Neural progenitor cell (in vitro differentiated cells): ENCODE measurements at regions not wholly inside any gene's neighbourhood (a gene's known extent, or its start where the extent isn't known, plus 50 kb on each side); places are given as distances from the start of the nearest gene placed in this dataset.

ENCODE experiments used
- EZH2 ChIP-seq: fragments of 200-600 bp; sonication (generic); IDR thresholded peaks from 2 replicates; pipeline ENCODE4 v1.6.1; 2017; ENCODE audit warnings: antibody characterized with exemption, mild to moderate bottlenecking, moderate library complexity
- TF ChIP-seq, protein P1 (sequence below): fragments of 200-600 bp; sonication (generic); IDR thresholded peaks from 2 replicates; pipeline ENCODE4 v1.5.1; 2017; ENCODE audit warnings: antibody characterized with exemption, mild to moderate bottlenecking

DNA sequence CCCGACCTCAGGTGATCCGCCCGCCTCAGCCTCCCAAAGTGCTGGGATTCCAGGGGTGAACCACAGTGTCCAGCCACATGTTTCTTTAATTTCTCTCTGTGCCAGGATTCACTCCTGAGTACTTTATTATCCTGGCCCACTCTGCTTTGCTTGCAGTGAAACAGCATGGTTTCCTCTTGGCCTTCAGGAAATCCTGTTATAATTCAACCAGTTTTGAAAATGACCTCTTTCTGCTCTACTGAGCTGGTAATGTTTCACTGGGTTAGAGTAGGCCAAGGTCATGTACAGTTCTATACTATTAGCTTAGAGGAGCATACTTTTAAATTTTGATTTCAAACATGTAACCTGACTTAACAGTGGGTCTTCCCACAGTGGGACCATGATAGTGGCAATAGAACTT, 90.6 kb upstream of the PELI1 start:
- TF ChIP-seq, protein P1, sequence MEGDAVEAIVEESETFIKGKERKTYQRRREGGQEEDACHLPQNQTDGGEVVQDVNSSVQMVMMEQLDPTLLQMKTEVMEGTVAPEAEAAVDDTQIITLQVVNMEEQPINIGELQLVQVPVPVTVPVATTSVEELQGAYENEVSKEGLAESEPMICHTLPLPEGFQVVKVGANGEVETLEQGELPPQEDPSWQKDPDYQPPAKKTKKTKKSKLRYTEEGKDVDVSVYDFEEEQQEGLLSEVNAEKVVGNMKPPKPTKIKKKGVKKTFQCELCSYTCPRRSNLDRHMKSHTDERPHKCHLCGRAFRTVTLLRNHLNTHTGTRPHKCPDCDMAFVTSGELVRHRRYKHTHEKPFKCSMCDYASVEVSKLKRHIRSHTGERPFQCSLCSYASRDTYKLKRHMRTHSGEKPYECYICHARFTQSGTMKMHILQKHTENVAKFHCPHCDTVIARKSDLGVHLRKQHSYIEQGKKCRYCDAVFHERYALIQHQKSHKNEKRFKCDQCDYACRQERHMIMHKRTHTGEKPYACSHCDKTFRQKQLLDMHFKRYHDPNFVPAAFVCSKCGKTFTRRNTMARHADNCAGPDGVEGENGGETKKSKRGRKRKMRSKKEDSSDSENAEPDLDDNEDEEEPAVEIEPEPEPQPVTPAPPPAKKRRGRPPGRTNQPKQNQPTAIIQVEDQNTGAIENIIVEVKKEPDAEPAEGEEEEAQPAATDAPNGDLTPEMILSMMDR, result no peak
- TF ChIP-seq EZH2, result no peak
